Transverse colon (tissue), 4 donors: ENCODE measurements at regions not wholly inside any gene's neighbourhood (a gene's known extent, or its start where the extent isn't known, plus 50 kb on each side); places are given as distances from the start of the nearest gene placed in this dataset.

Experiments
- DNase-seq: peaks from one replicate; pipeline ENCODE4 v3.0.0-alpha.2; 2019
- H3K27ac ChIP-seq, 4 donors: fragments of 200-600 bp; sonication (generic); 2 replicates each; pipeline ENCODE4 v1.5.1; 2016 to 2018; ENCODE audit warnings: inconsistent platforms in 4 of 4
- H3K27me3 ChIP-seq: fragments of 200-600 bp; sonication (generic); 2 replicates; pipeline ENCODE4 v1.5.1; 2017; ENCODE audit warnings: inconsistent platforms
- H3K36me3 ChIP-seq, 4 donors: fragments of 200-600 bp; sonication (generic); 2 replicates each; pipeline ENCODE4 v1.5.1; 2017 to 2019; ENCODE audit warnings: inconsistent platforms in 4 of 4
- H3K4me1 ChIP-seq, 4 donors: fragments of 200-600 bp; sonication (generic); 2 replicates each; pipeline ENCODE4 v1.5.1; 2017 to 2020; ENCODE audit warnings: inconsistent platforms in 4 of 4
- H3K4me3 ChIP-seq, 4 donors: fragments of 200-600 bp; sonication (generic); 1 replicate in 1 of 4; 2 replicates in 3 of 4; pipeline versions ENCODE4 v1.5.1 to v1.6.1; 2017 to 2019; ENCODE audit warnings: inconsistent platforms in 4 of 4
- H3K9me3 ChIP-seq, 2 donors: fragments of 200-600 bp; sonication (generic); 2 replicates each; pipeline ENCODE4 v1.5.1; 2017 to 2019; ENCODE audit warnings: inconsistent platforms in 2 of 2
- EP300 ChIP-seq: sonication (generic); formaldehyde crosslinking; IDR thresholded peaks from one replicate; pipeline ENCODE4 v1.6.1; 2017; ENCODE audit warnings: antibody characterized with exemption, low read depth
- POLR2A ChIP-seq: fragments of 450-650 bp; IDR thresholded peaks from one replicate; pipeline ENCODE4 v1.6.1; 2016; ENCODE audit warnings: antibody characterized with exemption, mild to moderate bottlenecking, moderate library complexity
- POLR2AphosphoS5 ChIP-seq, 3 donors: sonication (generic); formaldehyde crosslinking; IDR thresholded peaks; one replicate each; pipeline ENCODE4 v1.6.1; 2016; ENCODE audit warnings: antibody characterized with exemption in 3 of 3
- WGBS, 2 donors: methylation state at CpG; one replicate each; pipeline ENCODE4 v1.1.5; 2018; ENCODE audit warnings: low coverage in 1 of 2; 5-methylcytosine and 5-hydroxymethylcytosine counted together
- in situ Hi-C, 4 donors: fragments of 200-750 bp; cut with MboI; loops; one replicate each; pipeline versions ENCODE4 v1.15.0 to v1.15.1; 2017; ENCODE audit warnings: low sequenced_read_pairs in 3 of 4, low pct_ligation_motif_present in 1 of 4, low pct_unique_long_range_greater_than_20kb in 1 of 4
- intact Hi-C: fragments of 100-400 bp; cut with DNase I; formaldehyde crosslinking; loops from one replicate; pipeline ENCODE4 v1.15.1; 2023; ENCODE audit warnings: low total_unique reads
- TF ChIP-seq, protein P1 (sequence below), 5 experiments: fragments of 200-600 bp in 3 of 5; fragments of 450-650 bp in 2 of 5; sonication (generic) in 3 of 5; IDR thresholded peaks; 1 replicate in 2 of 5; 2 replicates in 3 of 5; pipeline ENCODE4 v1.5.1; 2016 to 2017; ENCODE audit warnings: antibody characterized with exemption in 5 of 5, inconsistent platforms in 3 of 5, mild to moderate bottlenecking in 2 of 5, moderate library complexity in 1 of 5

DNA sequence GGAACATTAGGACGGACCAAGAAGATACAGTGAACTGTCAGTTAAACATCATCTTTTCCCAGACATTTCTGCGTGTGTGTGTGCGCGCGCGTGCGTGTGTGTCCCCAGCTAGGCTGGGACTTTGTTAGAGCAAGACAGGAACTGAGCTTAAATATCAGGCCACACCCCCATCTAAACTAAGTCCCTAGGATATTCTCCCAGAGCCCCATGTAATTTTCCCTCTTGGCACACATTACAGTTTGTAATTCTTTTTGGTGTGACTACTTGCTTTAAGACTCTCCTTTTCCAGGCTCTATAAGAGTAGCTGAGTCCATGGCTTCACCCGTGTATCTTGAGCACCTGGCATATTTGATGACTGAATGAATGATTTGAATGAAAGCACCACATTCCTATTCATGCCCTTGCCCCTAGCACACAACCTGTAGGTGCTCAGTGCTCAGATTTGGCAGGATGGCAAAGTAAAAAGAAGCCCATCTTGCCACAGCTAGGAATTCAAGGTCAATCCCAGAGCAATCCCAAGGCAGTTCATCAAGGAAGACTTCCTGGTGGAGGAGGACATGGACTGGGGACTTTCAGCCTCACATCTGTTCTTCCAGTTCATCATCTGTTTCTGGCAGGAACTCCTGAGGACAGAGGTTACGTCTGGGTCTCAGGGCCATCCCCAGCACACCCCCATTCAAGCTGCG is 69.2 kb downstream of the MRPL14 start:
- intact Hi-C loops (no loop called here), in situ Hi-C loops (no loop called here)
- DNase-seq, result no peak
- Histone ChIP-seq H3K4me1 (peaks cover 5 to 22% (median 12%) of the 10 kb centered on the region in 4 donors), H3K36me3 (no peaks in the 10 kb centered on the region), H3K27me3 (no peaks in the 10 kb centered on the region), H3K4me3 (no peak overlapping the region), H3K27ac (peak overlapping the region; percentile 55 to 80 (median 71)), H3K9me3 (no peaks in the 10 kb centered on the region)
- 81% methylated on average over 10 of the region's 10 CpGs; no CpG with 5 or more reads in 1 of the 2 donors for whole genome bisulfite sequencing, 2 donors
- TF ChIP-seq POLR2A (no peak), EP300 (no peak), POLR2AphosphoS5 (IDR thresholded peaks at IDR 0.05) (no peak)
- TF ChIP-seq, protein P1, sequence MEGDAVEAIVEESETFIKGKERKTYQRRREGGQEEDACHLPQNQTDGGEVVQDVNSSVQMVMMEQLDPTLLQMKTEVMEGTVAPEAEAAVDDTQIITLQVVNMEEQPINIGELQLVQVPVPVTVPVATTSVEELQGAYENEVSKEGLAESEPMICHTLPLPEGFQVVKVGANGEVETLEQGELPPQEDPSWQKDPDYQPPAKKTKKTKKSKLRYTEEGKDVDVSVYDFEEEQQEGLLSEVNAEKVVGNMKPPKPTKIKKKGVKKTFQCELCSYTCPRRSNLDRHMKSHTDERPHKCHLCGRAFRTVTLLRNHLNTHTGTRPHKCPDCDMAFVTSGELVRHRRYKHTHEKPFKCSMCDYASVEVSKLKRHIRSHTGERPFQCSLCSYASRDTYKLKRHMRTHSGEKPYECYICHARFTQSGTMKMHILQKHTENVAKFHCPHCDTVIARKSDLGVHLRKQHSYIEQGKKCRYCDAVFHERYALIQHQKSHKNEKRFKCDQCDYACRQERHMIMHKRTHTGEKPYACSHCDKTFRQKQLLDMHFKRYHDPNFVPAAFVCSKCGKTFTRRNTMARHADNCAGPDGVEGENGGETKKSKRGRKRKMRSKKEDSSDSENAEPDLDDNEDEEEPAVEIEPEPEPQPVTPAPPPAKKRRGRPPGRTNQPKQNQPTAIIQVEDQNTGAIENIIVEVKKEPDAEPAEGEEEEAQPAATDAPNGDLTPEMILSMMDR (IDR thresholded peaks at IDR 0.05), result no peak

DNA sequence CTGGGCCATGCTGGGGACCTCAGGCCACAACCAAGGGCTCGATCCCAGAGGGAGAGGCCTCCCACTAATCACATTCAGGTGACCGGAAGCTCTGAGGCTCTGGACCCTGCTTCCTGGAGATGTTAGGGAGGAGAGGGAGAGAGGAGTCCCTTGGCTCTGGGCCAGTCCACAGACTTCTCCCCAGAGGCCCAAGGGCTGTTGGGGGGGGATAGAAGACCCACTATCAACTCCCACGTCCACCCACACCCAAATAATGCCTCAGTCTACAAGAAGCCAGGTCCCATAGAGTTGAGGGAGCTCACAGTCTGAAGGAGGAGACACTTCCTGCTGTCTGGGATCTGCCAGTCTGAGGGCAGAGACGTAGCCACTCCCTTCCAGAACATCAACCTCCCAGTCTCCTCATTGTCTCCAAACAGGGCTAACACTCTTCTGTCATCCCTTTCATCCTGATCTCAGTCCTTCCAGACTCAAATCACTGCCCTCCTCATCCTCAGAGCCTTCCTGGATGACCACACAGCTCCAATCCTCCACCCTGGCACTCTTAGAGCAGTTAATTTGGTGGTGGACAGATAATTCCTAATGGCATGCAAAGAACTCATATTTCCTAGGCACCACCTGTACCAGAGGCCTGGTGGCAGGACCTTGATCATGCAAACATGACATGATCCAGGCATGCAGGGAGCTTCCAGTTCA is 69.9 kb downstream of the MRPL14 start:
- peaks cover 5 to 22% (median 12%) of the 10 kb centered on the region in 4 donors for H3K4me1 ChIP-seq
- intact Hi-C loops, result no loop called here
- no peak for DNase-seq
- no peaks in the 10 kb centered on the region for H3K27me3 ChIP-seq
- H3K9me3 ChIP-seq, result no peaks in the 10 kb centered on the region
- no peak overlapping the region for H3K4me3 ChIP-seq
- WGBS, 2 donors, result 62% methylated on average over 4 of the region's 4 CpGs; no CpG with 5 or more reads in 1 of the 2 donors
- in situ Hi-C loops, result no loop called here
- peak overlapping the region; percentile 1 to 76 (median 43) for H3K27ac ChIP-seq
- no peak for TF ChIP-seq POLR2A
- no peak for TF ChIP-seq POLR2AphosphoS5 (IDR thresholded peaks at IDR 0.05)
- TF ChIP-seq, protein P1 (IDR thresholded peaks at IDR 0.05), result no peak
- TF ChIP-seq EP300, result no peak
- no peaks in the 10 kb centered on the region for H3K36me3 ChIP-seq

DNA sequence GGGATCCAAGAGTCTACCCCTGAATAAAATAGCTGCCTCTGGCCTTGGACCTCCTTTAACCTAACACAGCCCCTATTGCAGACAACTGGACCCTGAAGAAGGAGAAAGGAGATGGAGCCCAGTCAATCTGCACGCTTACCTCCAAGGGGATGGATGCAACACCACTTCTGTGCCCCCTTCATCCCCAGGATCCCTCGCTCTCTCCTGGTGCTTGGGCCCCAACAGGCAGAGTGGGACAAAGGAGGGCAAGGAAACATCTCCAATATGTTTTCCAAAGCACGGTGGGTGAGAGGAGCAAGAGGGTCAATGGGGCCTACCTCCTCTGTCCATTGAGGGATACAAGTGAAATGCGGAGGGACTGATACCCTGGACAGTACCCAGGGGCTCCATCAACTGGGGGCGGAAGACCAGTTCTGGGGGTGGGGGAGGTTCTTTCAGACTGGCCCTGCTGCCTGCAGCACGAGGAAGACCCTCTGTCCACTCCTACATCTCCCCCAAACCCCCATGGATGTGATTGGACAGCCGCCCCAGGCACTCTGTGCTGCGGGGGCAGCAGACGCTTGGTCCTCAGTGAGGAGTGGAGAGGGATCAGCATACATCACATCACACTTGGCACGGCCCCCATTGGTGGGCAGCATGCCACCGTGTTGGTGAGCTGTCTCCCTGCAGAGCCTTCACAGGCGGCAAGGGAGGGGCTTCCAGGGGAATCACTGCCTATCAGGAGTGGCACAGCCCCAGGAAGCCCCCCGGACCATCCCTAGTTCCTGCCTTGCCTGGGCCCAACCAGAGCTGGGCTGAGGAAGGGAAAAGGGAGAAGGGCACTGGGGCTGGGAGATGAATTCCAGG is 70.6 kb downstream of the MRPL14 start:
- H3K27me3 ChIP-seq, result no peaks in the 10 kb centered on the region
- 76% methylated on average over 9 of the region's 13 CpGs; no CpG with 5 or more reads in 1 of the 2 donors for WGBS, 2 donors
- DNase-seq, result peak; percentile 35
- H3K36me3 ChIP-seq, result no peaks in the 10 kb centered on the region
- intact Hi-C loops (no loop called here), in situ Hi-C loops (no loop called here)
- H3K4me3 ChIP-seq, result no peak overlapping the region
- TF ChIP-seq, protein P1 (IDR thresholded peaks at IDR 0.05), result no peak
- TF ChIP-seq POLR2A (no peak), POLR2AphosphoS5 (IDR thresholded peaks at IDR 0.05) (no peak), EP300 (no peak)
- peak overlapping the region in 3 of 4 donors; percentile 1 to 76 (median 31) for H3K27ac ChIP-seq
- H3K4me1 ChIP-seq, result peaks cover 5 to 29% (median 13%) of the 10 kb centered on the region in 4 donors
- no peaks in the 10 kb centered on the region for H3K9me3 ChIP-seq
